Transverse colon (tissue), 3 donors: ENCODE measurements at regions not wholly inside any gene's neighbourhood (a gene's known extent, or its start where the extent isn't known, plus 50 kb on each side); places are given as distances from the start of the nearest gene placed in this dataset.

Source experiments
- POLR2A ChIP-seq: fragments of 450-650 bp; IDR thresholded peaks from one replicate; pipeline ENCODE4 v1.6.1; 2016; ENCODE audit warnings: antibody characterized with exemption, mild to moderate bottlenecking, moderate library complexity
- TF ChIP-seq, protein P1 (sequence below), 5 experiments: fragments of 200-600 bp in 3 of 5; fragments of 450-650 bp in 2 of 5; sonication (generic) in 3 of 5; IDR thresholded peaks; 1 replicate in 2 of 5; 2 replicates in 3 of 5; pipeline ENCODE4 v1.5.1; 2016 to 2017; ENCODE audit warnings: antibody characterized with exemption in 5 of 5, inconsistent platforms in 3 of 5, mild to moderate bottlenecking in 2 of 5, moderate library complexity in 1 of 5

DNA sequence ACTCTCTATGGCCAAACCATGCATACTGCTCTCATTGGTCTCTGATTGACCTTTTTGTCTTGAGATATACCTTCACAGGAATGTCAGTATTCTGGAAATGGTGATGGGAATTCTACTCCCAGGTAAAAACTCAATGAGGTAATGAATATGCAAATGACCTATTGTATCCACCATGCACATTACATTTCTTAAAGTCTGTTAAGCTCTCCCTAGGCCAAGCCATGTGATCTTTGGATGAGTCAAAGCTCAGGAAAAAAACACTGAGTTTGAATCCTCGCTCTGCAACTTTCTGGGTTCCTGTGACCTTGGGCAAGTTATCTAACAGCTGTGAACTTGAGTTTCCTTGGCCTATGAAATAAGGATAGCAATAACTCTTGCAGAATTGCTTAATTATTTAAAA is 175.4 kb downstream of the PPP1R2C start:
- no peak for TF ChIP-seq POLR2A
- TF ChIP-seq, protein P1, sequence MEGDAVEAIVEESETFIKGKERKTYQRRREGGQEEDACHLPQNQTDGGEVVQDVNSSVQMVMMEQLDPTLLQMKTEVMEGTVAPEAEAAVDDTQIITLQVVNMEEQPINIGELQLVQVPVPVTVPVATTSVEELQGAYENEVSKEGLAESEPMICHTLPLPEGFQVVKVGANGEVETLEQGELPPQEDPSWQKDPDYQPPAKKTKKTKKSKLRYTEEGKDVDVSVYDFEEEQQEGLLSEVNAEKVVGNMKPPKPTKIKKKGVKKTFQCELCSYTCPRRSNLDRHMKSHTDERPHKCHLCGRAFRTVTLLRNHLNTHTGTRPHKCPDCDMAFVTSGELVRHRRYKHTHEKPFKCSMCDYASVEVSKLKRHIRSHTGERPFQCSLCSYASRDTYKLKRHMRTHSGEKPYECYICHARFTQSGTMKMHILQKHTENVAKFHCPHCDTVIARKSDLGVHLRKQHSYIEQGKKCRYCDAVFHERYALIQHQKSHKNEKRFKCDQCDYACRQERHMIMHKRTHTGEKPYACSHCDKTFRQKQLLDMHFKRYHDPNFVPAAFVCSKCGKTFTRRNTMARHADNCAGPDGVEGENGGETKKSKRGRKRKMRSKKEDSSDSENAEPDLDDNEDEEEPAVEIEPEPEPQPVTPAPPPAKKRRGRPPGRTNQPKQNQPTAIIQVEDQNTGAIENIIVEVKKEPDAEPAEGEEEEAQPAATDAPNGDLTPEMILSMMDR (IDR thresholded peaks at IDR 0.05) = no peak
